ENCODE measurements at regions not wholly inside any gene's neighbourhood (a gene's known extent, or its start where the extent isn't known, plus 50 kb on each side); places are given as distances from the start of the nearest gene placed in this dataset.

DNA sequence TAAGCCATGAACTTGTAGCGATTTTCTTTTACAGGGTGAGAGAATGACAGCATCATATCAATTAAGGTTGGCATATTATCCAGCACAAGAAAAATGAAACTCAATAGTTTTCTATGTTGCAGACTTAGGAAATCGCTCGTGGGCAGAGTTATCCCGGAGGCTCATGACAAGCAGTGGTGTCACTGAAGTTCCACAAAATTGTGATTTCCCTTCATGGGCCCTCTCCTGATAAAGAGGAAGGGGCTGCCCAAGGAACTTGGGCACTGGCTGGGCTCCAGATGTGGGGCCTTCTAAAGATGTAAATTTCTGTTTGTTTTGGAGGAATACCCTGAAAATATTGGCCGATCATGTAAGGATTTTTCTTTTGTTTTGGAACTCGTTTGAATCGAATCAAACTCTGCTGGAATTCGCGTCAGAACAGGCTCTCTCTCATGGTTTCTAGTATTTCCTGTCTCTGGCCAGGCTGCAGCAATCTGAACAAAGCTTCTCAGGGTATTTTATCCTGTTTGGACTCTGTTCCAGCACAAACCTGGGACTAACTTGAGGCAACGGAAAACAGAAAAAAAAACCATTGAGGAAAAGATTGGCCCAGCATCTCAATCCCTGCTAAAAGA lies 340.6 kb upstream of the NRP1 start:
- intact Hi-C loops (cut with micrococcal nuclease; ENCODE audit: unreplicated experiment) = no loop called here
- DNase-seq (ENCODE audit: low spot score) = no peak
- BruUV-seq (replicated peaks) = no TSS peak
- H3K4me1 ChIP-seq (ENCODE audit: insufficient read depth, low read length, poor library complexity, severe bottlenecking) = no peaks in the 10 kb centered on the region
- H3K27me3 ChIP-seq (replicated peaks; ENCODE audit: insufficient read depth, low read depth, low read length, poor library complexity) = no peaks in the 10 kb centered on the region
- ChIA-PET CTCF (no interaction called here), POLR2A (ENCODE audit: low non-redundant PET) (interaction anchor here (0.6 kb wide), 1 partner anchor 554 kb away, joined by 6 read pairs; no protein-coding TSS in a partner anchor)
- no peak overlapping the region for H3K4me3 ChIP-seq (ENCODE audit: low read depth, low read length, poor library complexity, severe bottlenecking)
- no peaks in the 10 kb centered on the region for H3K36me3 ChIP-seq (ENCODE audit: insufficient read depth, low read length, poor library complexity, severe bottlenecking)
- TF ChIP-seq EZH2 (IDR thresholded peaks at IDR 0.05; ENCODE audit: borderline replicate concordance, low read depth, low read length, poor library complexity, severe bottlenecking) (no peak), CTCF (conservative IDR thresholded peaks at IDR 0.05; ENCODE audit: low read depth, low read length) (no peak)
- no peak overlapping the region for H3K27ac ChIP-seq (ENCODE audit: low read depth, low read length, poor library complexity, severe bottlenecking)
- H3K9me3 ChIP-seq (ENCODE audit: low read depth, low read length, poor library complexity, severe bottlenecking) = no peaks in the 10 kb centered on the region

DNA sequence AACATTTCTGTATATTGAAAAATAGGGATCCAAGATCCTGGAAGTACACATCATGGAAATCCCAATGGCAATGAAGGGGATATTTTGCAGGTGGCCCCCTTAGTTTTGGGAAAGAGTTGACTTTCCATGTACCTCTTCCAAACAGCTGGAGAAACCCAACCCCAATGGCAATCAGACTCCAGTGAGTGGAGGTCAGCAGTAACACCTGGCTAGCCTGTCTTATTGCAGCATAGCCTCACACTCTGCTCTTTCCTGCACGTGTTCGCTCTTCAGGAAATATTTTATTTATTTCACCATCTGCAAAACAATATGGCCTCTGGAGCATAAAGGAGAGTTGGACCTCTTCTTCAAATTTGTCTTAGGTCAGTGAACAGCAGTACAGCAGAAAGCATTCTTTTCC lies 340.0 kb upstream of the NRP1 start:
- Histone ChIP-seq H3K4me3 (ENCODE audit: low read depth, low read length, poor library complexity, severe bottlenecking) (no peak overlapping the region), H3K4me1 (ENCODE audit: insufficient read depth, low read length, poor library complexity, severe bottlenecking) (no peaks in the 10 kb centered on the region), H3K9me3 (ENCODE audit: low read depth, low read length, poor library complexity, severe bottlenecking) (no peaks in the 10 kb centered on the region), H3K36me3 (ENCODE audit: insufficient read depth, low read length, poor library complexity, severe bottlenecking) (no peaks in the 10 kb centered on the region), H3K27ac (ENCODE audit: low read depth, low read length, poor library complexity, severe bottlenecking) (no peak overlapping the region), H3K27me3 (replicated peaks; ENCODE audit: insufficient read depth, low read depth, low read length, poor library complexity) (no peaks in the 10 kb centered on the region)
- intact Hi-C loops (cut with micrococcal nuclease; ENCODE audit: unreplicated experiment) = no loop called here
- POLR2A ChIA-PET (ENCODE audit: low non-redundant PET) = no interaction called here
- TF ChIP-seq EZH2 (IDR thresholded peaks at IDR 0.05; ENCODE audit: borderline replicate concordance, low read depth, low read length, poor library complexity, severe bottlenecking) (no peak), CTCF (conservative IDR thresholded peaks at IDR 0.05; ENCODE audit: low read depth, low read length) (no peak)
- BruUV-seq (replicated peaks) = no TSS peak
- no peak for DNase-seq (ENCODE audit: low spot score)
- CTCF ChIA-PET = no interaction called here

DNA sequence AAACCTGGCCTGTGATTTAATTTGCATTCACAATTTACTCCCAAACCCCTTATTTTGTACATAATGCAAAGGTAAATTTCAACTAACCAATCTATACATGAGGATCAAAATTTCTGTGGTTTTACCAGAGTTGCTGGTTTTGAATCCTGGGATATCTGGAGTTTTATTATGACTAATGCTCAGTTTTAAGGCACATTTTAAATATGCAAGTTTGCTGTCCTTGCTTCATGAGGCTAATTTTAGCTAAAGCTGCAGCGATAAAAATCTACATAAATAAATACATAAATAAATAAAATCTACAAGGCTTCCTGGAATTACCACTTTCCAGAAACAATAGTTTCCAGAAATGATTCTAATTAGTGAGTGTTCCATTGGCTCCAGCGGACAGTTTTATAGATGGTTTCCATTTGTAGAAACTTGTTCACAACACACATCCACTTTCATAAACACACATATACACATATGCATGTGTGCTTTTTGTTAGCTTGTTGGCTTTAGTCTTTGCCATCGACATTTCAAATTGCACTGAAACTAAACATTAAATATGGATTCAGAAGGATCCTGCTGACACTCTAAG lies 339.5 kb upstream of the NRP1 start:
- no peak overlapping the region for H3K4me3 ChIP-seq (ENCODE audit: low read depth, low read length, poor library complexity, severe bottlenecking)
- H3K4me1 ChIP-seq (ENCODE audit: insufficient read depth, low read length, poor library complexity, severe bottlenecking) = no peaks in the 10 kb centered on the region
- ChIA-PET POLR2A (ENCODE audit: low non-redundant PET) (no interaction called here), CTCF (no interaction called here)
- H3K36me3 ChIP-seq (ENCODE audit: insufficient read depth, low read length, poor library complexity, severe bottlenecking) = no peaks in the 10 kb centered on the region
- H3K9me3 ChIP-seq (ENCODE audit: low read depth, low read length, poor library complexity, severe bottlenecking) = no peaks in the 10 kb centered on the region
- no peak overlapping the region for H3K27ac ChIP-seq (ENCODE audit: low read depth, low read length, poor library complexity, severe bottlenecking)
- no peaks in the 10 kb centered on the region for H3K27me3 ChIP-seq (replicated peaks; ENCODE audit: insufficient read depth, low read depth, low read length, poor library complexity)
- no peak for TF ChIP-seq CTCF (conservative IDR thresholded peaks at IDR 0.05; ENCODE audit: low read depth, low read length)
- intact Hi-C loops (cut with micrococcal nuclease; ENCODE audit: unreplicated experiment) = no loop called here
- no peak for DNase-seq (ENCODE audit: low spot score)
- no TSS peak for BruUV-seq (replicated peaks)
